Ishikawa (cell line): ENCODE measurements at regions not wholly inside any gene's neighbourhood (a gene's known extent, or its start where the extent isn't known, plus 50 kb on each side); places are given as distances from the start of the nearest gene placed in this dataset.

Experiments
- CEBPB ChIP-seq: IDR thresholded peaks from 2 replicates; pipeline ENCODE4 v1.6.1; 2012
- CREB1 ChIP-seq: IDR thresholded peaks from 2 replicates; pipeline ENCODE4 v1.6.1; 2012; ENCODE audit warnings: low read depth
- EGR1 ChIP-seq: IDR thresholded peaks from 2 replicates; pipeline ENCODE4 v1.6.1; 2012
- EP300 ChIP-seq: IDR thresholded peaks from 2 replicates; pipeline ENCODE4 v1.6.1; 2012; ENCODE audit warnings: borderline replicate concordance
- FOXM1 ChIP-seq: IDR thresholded peaks from 2 replicates; pipeline ENCODE4 v1.6.1; 2012; ENCODE audit warnings: low read depth, borderline replicate concordance
- MAX ChIP-seq: IDR thresholded peaks from 2 replicates; pipeline ENCODE4 v1.6.1; 2012
- NFIC ChIP-seq: IDR thresholded peaks from 2 replicates; pipeline ENCODE4 v1.6.1; 2012
- RAD21 ChIP-seq: IDR thresholded peaks from 2 replicates; pipeline ENCODE4 v1.6.1; 2012; ENCODE audit warnings: low read depth
- REST ChIP-seq: IDR thresholded peaks from 2 replicates; pipeline ENCODE4 v1.6.1; 2012; ENCODE audit warnings: low read depth, mild to moderate bottlenecking
- TAF1 ChIP-seq: IDR thresholded peaks from 2 replicates; pipeline ENCODE4 v1.6.1; 2012; ENCODE audit warnings: low read depth, mild to moderate bottlenecking
- TCF12 ChIP-seq: IDR thresholded peaks from 2 replicates; pipeline ENCODE4 v1.6.1; 2012; ENCODE audit warnings: low read depth
- TEAD4 ChIP-seq: IDR thresholded peaks from 2 replicates; pipeline ENCODE4 v1.6.1; 2012
- USF1 ChIP-seq: IDR thresholded peaks from 2 replicates; pipeline ENCODE4 v1.6.1; 2012
- YY1 ChIP-seq: IDR thresholded peaks from 2 replicates; pipeline ENCODE4 v1.6.1; 2012; ENCODE audit warnings: low read depth
- ZBTB7A ChIP-seq: IDR thresholded peaks from 2 replicates; pipeline ENCODE4 v1.6.1; 2012; ENCODE audit warnings: low read depth

GRCh38 chr1:68571454-68572235, 74.8 kb upstream of the DEPDC1 start:
- no peak for TF ChIP-seq CREB1
- no peak for TF ChIP-seq MAX
- TF ChIP-seq TEAD4 = no peak
- TF ChIP-seq RAD21 = no peak
- TF ChIP-seq CEBPB = no peak
- no peak for TF ChIP-seq REST
- TF ChIP-seq EP300 = no peak
- TF ChIP-seq EGR1 = no peak
- TF ChIP-seq TCF12 = no peak
- TF ChIP-seq USF1 = no peak
- TF ChIP-seq ZBTB7A = no peak
- TF ChIP-seq NFIC = no peak
- no peak for TF ChIP-seq FOXM1
- no peak for TF ChIP-seq YY1
- TF ChIP-seq TAF1 = no peak

- TF ChIP-seq RAD21 (no peak), EP300 (no peak), USF1 (no peak), NFIC (no peak), YY1 (no peak), TCF12 (no peak), TEAD4 (no peak), TAF1 (no peak), CREB1 (no peak)
Measured at GRCh38 chr1:68585351-68585750, 88.5 kb upstream of the DEPDC1 start.

- no peak for TF ChIP-seq ZBTB7A
- no peak for TF ChIP-seq EP300
- no peak for TF ChIP-seq RAD21
- TF ChIP-seq REST = no peak
- TF ChIP-seq EGR1 = no peak
- no peak for TF ChIP-seq YY1
- no peak for TF ChIP-seq CREB1
- no peak for TF ChIP-seq CEBPB
- no peak for TF ChIP-seq USF1
- no peak for TF ChIP-seq NFIC
- TF ChIP-seq TEAD4 = no peak
- TF ChIP-seq TAF1 = no peak
- no peak for TF ChIP-seq MAX
Measured at GRCh38 chr1:68586766-68587165, 89.9 kb upstream of the DEPDC1 start.

- TF ChIP-seq EGR1 (no peak), RAD21 (no peak), REST (no peak), TEAD4 (no peak), TAF1 (no peak), CREB1 (no peak), TCF12 (no peak), EP300 (no peak), USF1 (no peak)
Measured at GRCh38 chr1:68588304-68588703, 91.4 kb upstream of the DEPDC1 start.
